Fibroblast of lung (primary cell): ENCODE measurements at regions not wholly inside any gene's neighbourhood (a gene's known extent, or its start where the extent isn't known, plus 50 kb on each side); places are given as distances from the start of the nearest gene placed in this dataset.

Experiments
- EZH2 ChIP-seq: IDR thresholded peaks from 2 replicates; pipeline ENCODE4 v1.5.1; 2012; ENCODE audit warnings: low read length, control low read depth, mild to moderate bottlenecking; ENCODE audit errors: missing control alignments
- TF ChIP-seq, protein P1 (sequence below), 2 donors: IDR thresholded peaks in 1 of 2; conservative IDR thresholded peaks in 1 of 2; 1 replicate in 1 of 2; 2 replicates in 1 of 2; pipeline ENCODE4 v1.5.1; 2011 to 2012; ENCODE audit warnings: low read length in 2 of 2, control low read depth in 1 of 2, inconsistent platforms in 1 of 2, low read depth in 1 of 2, mild to moderate bottlenecking in 1 of 2

DNA sequence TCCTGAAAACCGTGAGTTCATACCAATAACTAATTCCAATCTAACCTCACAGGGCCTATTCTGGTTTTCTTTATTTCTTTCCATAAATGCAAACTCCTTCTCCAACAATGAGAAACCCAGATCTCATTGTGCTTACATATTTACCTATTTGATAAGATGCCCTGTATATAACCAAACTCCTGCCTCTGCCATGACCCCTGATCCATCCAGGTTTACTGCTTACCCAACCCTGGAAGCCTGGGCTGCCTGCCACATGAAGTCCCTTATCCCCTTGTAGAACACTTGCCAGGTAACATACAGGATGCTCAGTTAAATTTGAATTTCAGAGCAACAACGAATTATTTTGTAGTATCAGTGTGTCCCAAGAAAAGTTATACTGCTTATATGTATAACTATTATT lies 766.1 kb downstream of the LTN1 start:
- TF ChIP-seq, protein P1, sequence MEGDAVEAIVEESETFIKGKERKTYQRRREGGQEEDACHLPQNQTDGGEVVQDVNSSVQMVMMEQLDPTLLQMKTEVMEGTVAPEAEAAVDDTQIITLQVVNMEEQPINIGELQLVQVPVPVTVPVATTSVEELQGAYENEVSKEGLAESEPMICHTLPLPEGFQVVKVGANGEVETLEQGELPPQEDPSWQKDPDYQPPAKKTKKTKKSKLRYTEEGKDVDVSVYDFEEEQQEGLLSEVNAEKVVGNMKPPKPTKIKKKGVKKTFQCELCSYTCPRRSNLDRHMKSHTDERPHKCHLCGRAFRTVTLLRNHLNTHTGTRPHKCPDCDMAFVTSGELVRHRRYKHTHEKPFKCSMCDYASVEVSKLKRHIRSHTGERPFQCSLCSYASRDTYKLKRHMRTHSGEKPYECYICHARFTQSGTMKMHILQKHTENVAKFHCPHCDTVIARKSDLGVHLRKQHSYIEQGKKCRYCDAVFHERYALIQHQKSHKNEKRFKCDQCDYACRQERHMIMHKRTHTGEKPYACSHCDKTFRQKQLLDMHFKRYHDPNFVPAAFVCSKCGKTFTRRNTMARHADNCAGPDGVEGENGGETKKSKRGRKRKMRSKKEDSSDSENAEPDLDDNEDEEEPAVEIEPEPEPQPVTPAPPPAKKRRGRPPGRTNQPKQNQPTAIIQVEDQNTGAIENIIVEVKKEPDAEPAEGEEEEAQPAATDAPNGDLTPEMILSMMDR (conservative IDR thresholded peaks at IDR 0.05 in 1 of 2, IDR thresholded peaks at IDR 0.05 in 1 of 2; ENCODE audit: low read depth in 1 of 2, low read length in 2 of 2): no peak
- no peak for TF ChIP-seq EZH2
